Panc1 (cell line): ENCODE measurements at regions not wholly inside any gene's neighbourhood (a gene's known extent, or its start where the extent isn't known, plus 50 kb on each side); places are given as distances from the start of the nearest gene placed in this dataset.
"Not testable (repeated sequence)": the region's sequence is repeated elsewhere in the genome, so short reads cannot be mapped to it uniquely, and the experiment has no call there.

Experiments used
- CTCF ChIP-seq: fragments of 450-650 bp; IDR thresholded peaks from 2 replicates; pipeline ENCODE4 v1.5.1; 2017; ENCODE audit warnings: mild to moderate bottlenecking
- POLR2AphosphoS5 ChIP-seq: IDR thresholded peaks from 2 replicates; pipeline ENCODE4 v1.6.1; 2012; ENCODE audit warnings: mild to moderate bottlenecking, low read depth, low read length, moderate library complexity
- REST ChIP-seq, 2 experiments: IDR thresholded peaks; 2 replicates each; pipeline ENCODE4 v1.6.1; 2011 to 2012; ENCODE audit warnings: low read depth in 2 of 2, control low read depth in 1 of 2, low read length in 1 of 2, mild to moderate bottlenecking in 1 of 2, moderate library complexity in 1 of 2; ENCODE audit not compliant: insufficient read depth in 1 of 2
- SIN3A ChIP-seq: IDR thresholded peaks from 2 replicates; pipeline ENCODE4 v1.6.1; 2012; ENCODE audit warnings: low read depth, mild to moderate bottlenecking, low read length, moderate library complexity, borderline replicate concordance; ENCODE audit not compliant: insufficient read depth

GRCh38 chr6:60403268-60403667 is 1882.8 kb downstream of the KHDRBS2 start:
- TF ChIP-seq SIN3A; CTCF; REST (IDR thresholded peaks at IDR 0.05; ENCODE audit: insufficient read depth in 1 of 2, low read depth in 2 of 2, low read length in 1 of 2); POLR2AphosphoS5: not testable (repeated sequence)
